ENCODE measurements at regions not wholly inside any gene's neighbourhood (a gene's known extent, or its start where the extent isn't known, plus 50 kb on each side); places are given as distances from the start of the nearest gene placed in this dataset.

- Histone ChIP-seq H3K79me2 (ENCODE audit: low read length) (no peaks in the 10 kb centered on the region), H4K20me1 (ENCODE audit: insufficient read depth, low read depth, low read length) (no peaks in the 10 kb centered on the region), H3K27ac (ENCODE audit: low read length) (no peak overlapping the region), H3K4me3 (ENCODE audit: low read length) (no peak overlapping the region), H3K9ac (ENCODE audit: low read length) (no peak overlapping the region), H3K4me2 (ENCODE audit: low read depth, low read length, poor library complexity, severe bottlenecking) (no peak overlapping the region), H2AFZ (ENCODE audit: low read length) (no peak overlapping the region), H3K27me3 (ENCODE audit: low read length) (no peaks in the 10 kb centered on the region), H3K4me1 (ENCODE audit: low read length) (no peaks in the 10 kb centered on the region), H3K9me2 (replicated peaks; ENCODE audit: insufficient read depth, low read length) (no peaks in the 10 kb centered on the region), H3K36me3 (ENCODE audit: insufficient read depth, low read length) (no peaks in the 10 kb centered on the region), H3K9me3 (ENCODE audit: low read length) (no peaks in the 10 kb centered on the region)
- DNase-seq, result no peak
Observed at GRCh38 chr11:122453586-122453985, 201.9 kb upstream of the UBASH3B start.

DNA sequence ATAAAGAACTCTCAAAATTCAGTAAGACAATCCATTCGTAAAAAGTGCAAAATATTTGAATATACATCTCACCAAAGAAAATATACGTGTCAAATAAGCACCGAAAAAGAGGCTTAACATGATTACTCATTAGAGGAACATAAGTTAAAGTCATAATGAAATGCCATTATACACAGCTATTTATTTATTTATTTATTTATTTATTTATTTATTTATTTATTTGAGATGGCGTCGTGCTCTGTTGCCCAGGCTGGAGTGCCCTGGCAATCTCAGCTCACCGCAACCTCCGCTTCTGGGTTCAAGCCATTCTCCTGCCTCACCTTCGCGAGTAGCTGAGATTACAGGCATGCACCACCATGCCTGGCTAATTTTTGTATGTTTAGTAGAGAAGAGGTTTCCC, 203.6 kb upstream of the UBASH3B start:
- Histone ChIP-seq H3K79me2 (ENCODE audit: low read length) (no peaks in the 10 kb centered on the region), H4K20me1 (ENCODE audit: insufficient read depth, low read depth, low read length) (no peaks in the 10 kb centered on the region), H3K36me3 (ENCODE audit: insufficient read depth, low read length) (no peaks in the 10 kb centered on the region), H3K9ac (ENCODE audit: low read length) (no peak overlapping the region), H3K27ac (ENCODE audit: low read length) (no peak overlapping the region), H3K9me3 (ENCODE audit: low read length) (no peaks in the 10 kb centered on the region), H3K27me3 (ENCODE audit: low read length) (no peaks in the 10 kb centered on the region), H3K4me3 (ENCODE audit: low read length) (no peak overlapping the region), H3K9me2 (replicated peaks; ENCODE audit: insufficient read depth, low read length) (no peaks in the 10 kb centered on the region), H2AFZ (ENCODE audit: low read length) (no peak overlapping the region), H3K4me1 (ENCODE audit: low read length) (no peaks in the 10 kb centered on the region), H3K4me2 (ENCODE audit: low read depth, low read length, poor library complexity, severe bottlenecking) (no peak overlapping the region)
- no peak for DNase-seq

GRCh38 chr11:122441666-122442035, 213.9 kb upstream of the UBASH3B start:
- Histone ChIP-seq H3K27ac (ENCODE audit: low read length) (no peak overlapping the region), H3K27me3 (ENCODE audit: low read length) (no peaks in the 10 kb centered on the region), H3K79me2 (ENCODE audit: low read length) (no peaks in the 10 kb centered on the region), H3K36me3 (ENCODE audit: insufficient read depth, low read length) (no peaks in the 10 kb centered on the region), H3K4me1 (ENCODE audit: low read length) (no peaks in the 10 kb centered on the region), H3K9ac (ENCODE audit: low read length) (no peak overlapping the region), H3K9me3 (ENCODE audit: low read length) (no peaks in the 10 kb centered on the region), H3K4me2 (ENCODE audit: low read depth, low read length, poor library complexity, severe bottlenecking) (no peak overlapping the region), H2AFZ (ENCODE audit: low read length) (no peak overlapping the region), H4K20me1 (ENCODE audit: insufficient read depth, low read depth, low read length) (no peaks in the 10 kb centered on the region), H3K4me3 (ENCODE audit: low read length) (no peak overlapping the region), H3K9me2 (replicated peaks; ENCODE audit: insufficient read depth, low read length) (no peaks in the 10 kb centered on the region)
- DNase-seq, result no peak

GRCh38 chr11:122440811-122441665, 214.5 kb upstream of the UBASH3B start:
- Histone ChIP-seq H3K9me2 (replicated peaks; ENCODE audit: insufficient read depth, low read length) (no peaks in the 10 kb centered on the region), H3K4me2 (ENCODE audit: low read depth, low read length, poor library complexity, severe bottlenecking) (no peak overlapping the region)
- DNase-seq, result no peak

GRCh38 chr11:122439866-122440810, 215.4 kb upstream of the UBASH3B start:
- DNase-seq, result no peak
- Histone ChIP-seq H4K20me1 (ENCODE audit: insufficient read depth, low read depth, low read length) (no peaks in the 10 kb centered on the region), H3K9me3 (ENCODE audit: low read length) (no peaks in the 10 kb centered on the region), H3K27me3 (ENCODE audit: low read length) (no peaks in the 10 kb centered on the region), H3K9me2 (replicated peaks; ENCODE audit: insufficient read depth, low read length) (no peaks in the 10 kb centered on the region), H3K4me2 (ENCODE audit: low read depth, low read length, poor library complexity, severe bottlenecking) (no peak overlapping the region), H3K4me3 (ENCODE audit: low read length) (no peak overlapping the region), H3K9ac (ENCODE audit: low read length) (no peak overlapping the region), H3K27ac (ENCODE audit: low read length) (no peak overlapping the region), H3K79me2 (ENCODE audit: low read length) (no peaks in the 10 kb centered on the region), H3K4me1 (ENCODE audit: low read length) (no peaks in the 10 kb centered on the region), H2AFZ (ENCODE audit: low read length) (no peak overlapping the region), H3K36me3 (ENCODE audit: insufficient read depth, low read length) (no peaks in the 10 kb centered on the region)

More at GRCh38 chr11:122440811-122441665, 214.5 kb upstream of the UBASH3B start:
- H3K79me2 ChIP-seq (ENCODE audit: low read length), result no peaks in the 10 kb centered on the region
- no peak overlapping the region for H3K9ac ChIP-seq (ENCODE audit: low read length)
- H3K4me1 ChIP-seq (ENCODE audit: low read length), result no peaks in the 10 kb centered on the region
- no peaks in the 10 kb centered on the region for H3K27me3 ChIP-seq (ENCODE audit: low read length)
- no peaks in the 10 kb centered on the region for H4K20me1 ChIP-seq (ENCODE audit: insufficient read depth, low read depth, low read length)
- no peaks in the 10 kb centered on the region for H3K9me3 ChIP-seq (ENCODE audit: low read length)
- H2AFZ ChIP-seq (ENCODE audit: low read length), result no peak overlapping the region
- H3K36me3 ChIP-seq (ENCODE audit: insufficient read depth, low read length), result no peaks in the 10 kb centered on the region
- H3K27ac ChIP-seq (ENCODE audit: low read length), result no peak overlapping the region
- no peak overlapping the region for H3K4me3 ChIP-seq (ENCODE audit: low read length)

GRCh38 chr11:122436188-122436555, 219.3 kb upstream of the UBASH3B start:
- no peaks in the 10 kb centered on the region for H3K36me3 ChIP-seq (ENCODE audit: insufficient read depth, low read length)
- no peak overlapping the region for H3K9ac ChIP-seq (ENCODE audit: low read length)
- H3K4me1 ChIP-seq (ENCODE audit: low read length), result no peaks in the 10 kb centered on the region
- H2AFZ ChIP-seq (ENCODE audit: low read length), result no peak overlapping the region
- H4K20me1 ChIP-seq (ENCODE audit: insufficient read depth, low read depth, low read length), result no peaks in the 10 kb centered on the region
- no peak overlapping the region for H3K4me2 ChIP-seq (ENCODE audit: low read depth, low read length, poor library complexity, severe bottlenecking)
- no peaks in the 10 kb centered on the region for H3K27me3 ChIP-seq (ENCODE audit: low read length)
- no peak overlapping the region for H3K4me3 ChIP-seq (ENCODE audit: low read length)
- no peak for DNase-seq
- H3K79me2 ChIP-seq (ENCODE audit: low read length), result no peaks in the 10 kb centered on the region
- H3K9me2 ChIP-seq (replicated peaks; ENCODE audit: insufficient read depth, low read length), result no peaks in the 10 kb centered on the region
- no peak overlapping the region for H3K27ac ChIP-seq (ENCODE audit: low read length)
- H3K9me3 ChIP-seq (ENCODE audit: low read length), result no peaks in the 10 kb centered on the region

DNA sequence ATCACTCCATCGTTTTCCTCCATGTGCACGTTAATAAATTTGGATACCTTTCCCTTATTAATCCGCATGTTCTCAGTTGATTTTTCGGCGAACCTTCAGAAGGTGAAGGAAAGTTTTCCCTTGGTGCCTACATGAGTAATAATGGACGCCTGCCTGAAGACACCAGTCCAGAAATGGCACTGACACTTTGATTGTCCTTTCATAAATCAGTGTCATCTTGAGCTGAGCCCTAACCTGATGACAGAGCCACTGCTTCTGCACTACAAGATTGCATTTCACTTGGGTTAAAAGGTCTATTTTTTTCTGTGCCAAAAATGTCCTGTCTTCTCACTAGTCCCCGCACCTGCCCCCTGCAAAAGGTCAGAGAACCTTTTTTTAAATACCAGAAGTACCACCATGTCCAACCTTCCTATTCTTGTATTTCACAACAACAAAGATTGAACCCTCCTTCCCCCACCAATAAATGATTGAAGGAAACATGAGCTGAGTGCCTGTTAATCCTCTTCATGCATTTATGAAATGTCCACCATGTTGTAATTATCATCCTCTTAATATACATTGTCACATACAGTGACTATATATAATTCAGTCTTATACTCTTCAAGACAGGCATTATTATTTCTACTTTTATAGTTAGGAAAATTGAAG, 219.9 kb upstream of the UBASH3B start:
- H3K27me3 ChIP-seq (ENCODE audit: low read length), result no peaks in the 10 kb centered on the region
- no peaks in the 10 kb centered on the region for H3K9me3 ChIP-seq (ENCODE audit: low read length)

DNA sequence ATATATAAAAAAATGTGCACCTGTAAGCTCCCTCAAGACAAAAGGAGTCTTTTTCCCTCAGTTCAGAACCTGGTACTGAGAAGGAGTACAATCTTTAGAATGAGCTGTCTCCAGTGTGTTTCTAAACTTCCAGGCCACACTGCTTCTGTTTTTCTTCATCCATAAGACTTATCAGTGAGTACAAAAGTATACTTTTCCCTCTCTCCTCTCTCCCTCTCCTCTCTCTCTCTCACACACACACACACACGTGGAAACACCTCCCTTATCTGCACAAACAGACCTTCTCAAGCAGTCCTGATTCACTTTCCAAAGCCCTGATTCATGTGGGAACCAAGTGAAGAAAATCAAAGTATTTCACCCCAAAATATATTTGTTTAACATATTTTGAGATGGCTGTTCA, 220.7 kb upstream of the UBASH3B start:
- no peak overlapping the region for H2AFZ ChIP-seq (ENCODE audit: low read length)
- DNase-seq, result no peak

More for the DNA sequence above, 219.9 kb upstream of the UBASH3B start:
- H2AFZ ChIP-seq (ENCODE audit: low read length), result no peak overlapping the region
- H3K4me1 ChIP-seq (ENCODE audit: low read length), result no peaks in the 10 kb centered on the region
- no peak overlapping the region for H3K27ac ChIP-seq (ENCODE audit: low read length)
- DNase-seq, result no peak
- H3K4me2 ChIP-seq (ENCODE audit: low read depth, low read length, poor library complexity, severe bottlenecking), result no peak overlapping the region
- no peaks in the 10 kb centered on the region for H3K9me2 ChIP-seq (replicated peaks; ENCODE audit: insufficient read depth, low read length)
- no peaks in the 10 kb centered on the region for H3K79me2 ChIP-seq (ENCODE audit: low read length)
- no peak overlapping the region for H3K9ac ChIP-seq (ENCODE audit: low read length)
- no peak overlapping the region for H3K4me3 ChIP-seq (ENCODE audit: low read length)
- H4K20me1 ChIP-seq (ENCODE audit: insufficient read depth, low read depth, low read length), result no peaks in the 10 kb centered on the region
- H3K36me3 ChIP-seq (ENCODE audit: insufficient read depth, low read length), result no peaks in the 10 kb centered on the region

More for the DNA sequence above, 220.7 kb upstream of the UBASH3B start:
- no peak overlapping the region for H3K4me2 ChIP-seq (ENCODE audit: low read depth, low read length, poor library complexity, severe bottlenecking)
- no peaks in the 10 kb centered on the region for H3K36me3 ChIP-seq (ENCODE audit: insufficient read depth, low read length)
- H3K9me3 ChIP-seq (ENCODE audit: low read length), result no peaks in the 10 kb centered on the region
- no peak overlapping the region for H3K9ac ChIP-seq (ENCODE audit: low read length)
- no peaks in the 10 kb centered on the region for H3K9me2 ChIP-seq (replicated peaks; ENCODE audit: insufficient read depth, low read length)
- H3K4me3 ChIP-seq (ENCODE audit: low read length), result no peak overlapping the region
- H4K20me1 ChIP-seq (ENCODE audit: insufficient read depth, low read depth, low read length), result no peaks in the 10 kb centered on the region
- H3K27me3 ChIP-seq (ENCODE audit: low read length), result no peaks in the 10 kb centered on the region
- no peaks in the 10 kb centered on the region for H3K79me2 ChIP-seq (ENCODE audit: low read length)
- no peaks in the 10 kb centered on the region for H3K4me1 ChIP-seq (ENCODE audit: low read length)
- H3K27ac ChIP-seq (ENCODE audit: low read length), result no peak overlapping the region

Data from Karpas-422 (cell line).